IPS-15b (cell line): ENCODE measurements at regions not wholly inside any gene's neighbourhood (a gene's known extent, or its start where the extent isn't known, plus 50 kb on each side); places are given as distances from the start of the nearest gene placed in this dataset.
"Not testable (repeated sequence)": the region's sequence is repeated elsewhere in the genome, so short reads cannot be mapped to it uniquely, and the experiment has no call there.

Experiments used
- H3K27me3 ChIP-seq: one replicate; pipeline ENCODE4 v1.6.1; 2013; ENCODE audit warnings: low read length; ENCODE audit not compliant: control insufficient read depth, insufficient read depth
- H3K36me3 ChIP-seq: one replicate; pipeline ENCODE4 v1.6.1; 2013; ENCODE audit warnings: low read length; ENCODE audit not compliant: control insufficient read depth, insufficient read depth
- H3K4me1 ChIP-seq: one replicate; pipeline ENCODE4 v1.6.1; 2013; ENCODE audit warnings: mild to moderate bottlenecking, low read length; ENCODE audit not compliant: control insufficient read depth, insufficient read depth
- H3K4me3 ChIP-seq: one replicate; pipeline ENCODE4 v1.5.1; 2013; ENCODE audit warnings: low read depth, low read length
- H3K9ac ChIP-seq: one replicate; pipeline ENCODE4 v1.6.1; 2013; ENCODE audit warnings: low read depth, mild to moderate bottlenecking, low read length
- H3K9me3 ChIP-seq: one replicate; pipeline ENCODE4 v1.6.1; 2013; ENCODE audit warnings: mild to moderate bottlenecking, low read length; ENCODE audit not compliant: control insufficient read depth, insufficient read depth

GRCh38 chr5:63094730-63095129, 516.1 kb downstream of the LRRC70 start:
- H3K4me3 ChIP-seq = no peak overlapping the region
- H3K4me1 ChIP-seq = no peaks in the 10 kb centered on the region
- H3K9me3 ChIP-seq = no peaks in the 10 kb centered on the region
- H3K9ac ChIP-seq = no peak overlapping the region
- no peaks in the 10 kb centered on the region for H3K36me3 ChIP-seq
- H3K27me3 ChIP-seq = no peaks in the 10 kb centered on the region

GRCh38 chr5:63089147-63089546, 510.5 kb downstream of the LRRC70 start:
- H3K9ac ChIP-seq = no peak overlapping the region
- no peaks in the 10 kb centered on the region for H3K36me3 ChIP-seq
- no peaks in the 10 kb centered on the region for H3K9me3 ChIP-seq
- H3K4me3 ChIP-seq = no peak overlapping the region
- H3K4me1 ChIP-seq = no peaks in the 10 kb centered on the region
- no peaks in the 10 kb centered on the region for H3K27me3 ChIP-seq

- Histone ChIP-seq H3K4me1 (no peaks in the 10 kb centered on the region), H3K36me3 (no peaks in the 10 kb centered on the region), H3K27me3 (no peaks in the 10 kb centered on the region), H3K9ac (no peak overlapping the region), H3K4me3 (no peak overlapping the region), H3K9me3 (no peaks in the 10 kb centered on the region)
These were observed 506.9 kb downstream of the LRRC70 start for GRCh38 chr5:63085561-63085960.

- not testable (repeated sequence) for H3K27me3 ChIP-seq, H3K9ac ChIP-seq
These were observed 505.1 kb downstream of the LRRC70 start for GRCh38 chr5:63083689-63084088.

GRCh38 chr5:63081402-63081801, 502.8 kb downstream of the LRRC70 start:
- Histone ChIP-seq H3K9ac (no peak overlapping the region), H3K4me3 (no peak overlapping the region), H3K9me3 (no peaks in the 10 kb centered on the region), H3K36me3 (no peaks in the 10 kb centered on the region), H3K4me1 (no peaks in the 10 kb centered on the region), H3K27me3 (no peaks in the 10 kb centered on the region)

More at GRCh38 chr5:63083689-63084088, 505.1 kb downstream of the LRRC70 start:
- not testable (repeated sequence) for H3K4me3 ChIP-seq, H3K36me3 ChIP-seq, H3K9me3 ChIP-seq, H3K4me1 ChIP-seq

- no peak overlapping the region for H3K9ac ChIP-seq
- no peaks in the 10 kb centered on the region for H3K9me3 ChIP-seq
- no peak overlapping the region for H3K4me3 ChIP-seq
- no peaks in the 10 kb centered on the region for H3K27me3 ChIP-seq
- no peaks in the 10 kb centered on the region for H3K36me3 ChIP-seq
- H3K4me1 ChIP-seq = no peaks in the 10 kb centered on the region
These were observed 491.4 kb downstream of the LRRC70 start for GRCh38 chr5:63070001-63070400.

- H3K4me1 ChIP-seq = peaks cover 3% of the 10 kb centered on the region
- H3K36me3 ChIP-seq = no peaks in the 10 kb centered on the region
- no peaks in the 10 kb centered on the region for H3K9me3 ChIP-seq
- no peak overlapping the region for H3K4me3 ChIP-seq
- H3K9ac ChIP-seq = no peak overlapping the region
- H3K27me3 ChIP-seq = no peaks in the 10 kb centered on the region
These were observed 476.8 kb downstream of the LRRC70 start for GRCh38 chr5:63055421-63055820.

GRCh38 chr5:63053019-63053638, 474.5 kb downstream of the LRRC70 start:
- H3K9ac ChIP-seq = no peak overlapping the region
- H3K9me3 ChIP-seq = no peaks in the 10 kb centered on the region
- no peaks in the 10 kb centered on the region for H3K4me1 ChIP-seq
- no peaks in the 10 kb centered on the region for H3K36me3 ChIP-seq
- H3K27me3 ChIP-seq = no peaks in the 10 kb centered on the region
- no peak overlapping the region for H3K4me3 ChIP-seq

GRCh38 chr5:63050916-63051315, 472.3 kb downstream of the LRRC70 start:
- Histone ChIP-seq H3K36me3 (no peaks in the 10 kb centered on the region), H3K4me1 (no peaks in the 10 kb centered on the region), H3K27me3 (no peaks in the 10 kb centered on the region), H3K9ac (no peak overlapping the region), H3K9me3 (no peaks in the 10 kb centered on the region), H3K4me3 (no peak overlapping the region)

- Histone ChIP-seq H3K9me3 (no peaks in the 10 kb centered on the region), H3K4me3 (no peak overlapping the region), H3K9ac (no peak overlapping the region)
These were observed 471.3 kb downstream of the LRRC70 start for GRCh38 chr5:63049935-63050334.

GRCh38 chr5:63043792-63044191, 465.2 kb downstream of the LRRC70 start:
- H3K9ac ChIP-seq = no peak overlapping the region
- no peaks in the 10 kb centered on the region for H3K9me3 ChIP-seq
- H3K27me3 ChIP-seq = no peaks in the 10 kb centered on the region
- H3K4me1 ChIP-seq = no peaks in the 10 kb centered on the region
- H3K4me3 ChIP-seq = no peak overlapping the region
- H3K36me3 ChIP-seq = no peaks in the 10 kb centered on the region

More at GRCh38 chr5:63049935-63050334, 471.3 kb downstream of the LRRC70 start:
- Histone ChIP-seq H3K4me1 (no peaks in the 10 kb centered on the region), H3K36me3 (no peaks in the 10 kb centered on the region), H3K27me3 (no peaks in the 10 kb centered on the region)

- H3K9ac ChIP-seq = no peak overlapping the region
- H3K4me1 ChIP-seq = no peaks in the 10 kb centered on the region
- peaks cover 3% of the 10 kb centered on the region for H3K36me3 ChIP-seq
- H3K27me3 ChIP-seq = no peaks in the 10 kb centered on the region
- H3K9me3 ChIP-seq = peaks cover 25% of the 10 kb centered on the region
- H3K4me3 ChIP-seq = no peak overlapping the region
These were observed 453.7 kb downstream of the LRRC70 start for GRCh38 chr5:63032343-63032742.
